Loucy (cell line): ENCODE measurements at regions not wholly inside any gene's neighbourhood (a gene's known extent, or its start where the extent isn't known, plus 50 kb on each side); places are given as distances from the start of the nearest gene placed in this dataset.

Experiments
- EZH2phosphoT487 ChIP-seq: fragments of 200-600 bp; IDR thresholded peaks from 2 replicates; pipeline ENCODE4 v1.6.1; 2018; ENCODE audit warnings: antibody characterized with exemption, mild to moderate bottlenecking, moderate library complexity, borderline replicate concordance
- TF ChIP-seq, protein P1 (sequence below): fragments of 200-600 bp; sonication (generic); conservative IDR thresholded peaks from 2 replicates; pipeline ENCODE4 v1.5.1; 2014; ENCODE audit warnings: mild to moderate bottlenecking, antibody characterized with exemption, low read length

DNA sequence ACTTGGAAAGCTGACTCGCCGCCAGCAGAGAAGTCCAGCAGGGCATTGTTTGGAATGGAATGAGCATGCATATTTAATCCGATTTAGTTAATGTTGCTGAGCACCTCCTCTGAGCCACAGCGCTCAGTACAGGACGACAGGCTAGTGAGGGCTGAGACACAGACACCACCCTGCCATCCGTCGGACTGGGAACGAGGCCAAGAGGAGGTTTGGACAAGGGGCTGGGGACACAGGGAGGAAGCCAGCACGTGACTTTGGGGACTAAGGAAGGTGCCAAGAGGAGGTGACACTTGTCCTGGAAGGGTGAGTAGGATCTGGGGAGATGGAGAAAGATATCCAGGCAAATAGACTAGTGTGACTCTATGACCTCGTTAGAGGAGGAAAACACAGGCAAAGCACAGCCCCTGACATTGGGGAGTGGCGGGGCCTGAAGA lies 152.5 kb upstream of the ECI2 start:
- TF ChIP-seq, protein P1, sequence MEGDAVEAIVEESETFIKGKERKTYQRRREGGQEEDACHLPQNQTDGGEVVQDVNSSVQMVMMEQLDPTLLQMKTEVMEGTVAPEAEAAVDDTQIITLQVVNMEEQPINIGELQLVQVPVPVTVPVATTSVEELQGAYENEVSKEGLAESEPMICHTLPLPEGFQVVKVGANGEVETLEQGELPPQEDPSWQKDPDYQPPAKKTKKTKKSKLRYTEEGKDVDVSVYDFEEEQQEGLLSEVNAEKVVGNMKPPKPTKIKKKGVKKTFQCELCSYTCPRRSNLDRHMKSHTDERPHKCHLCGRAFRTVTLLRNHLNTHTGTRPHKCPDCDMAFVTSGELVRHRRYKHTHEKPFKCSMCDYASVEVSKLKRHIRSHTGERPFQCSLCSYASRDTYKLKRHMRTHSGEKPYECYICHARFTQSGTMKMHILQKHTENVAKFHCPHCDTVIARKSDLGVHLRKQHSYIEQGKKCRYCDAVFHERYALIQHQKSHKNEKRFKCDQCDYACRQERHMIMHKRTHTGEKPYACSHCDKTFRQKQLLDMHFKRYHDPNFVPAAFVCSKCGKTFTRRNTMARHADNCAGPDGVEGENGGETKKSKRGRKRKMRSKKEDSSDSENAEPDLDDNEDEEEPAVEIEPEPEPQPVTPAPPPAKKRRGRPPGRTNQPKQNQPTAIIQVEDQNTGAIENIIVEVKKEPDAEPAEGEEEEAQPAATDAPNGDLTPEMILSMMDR, result no peak
- TF ChIP-seq EZH2phosphoT487, result no peak
